HFFc6 (cell line): ENCODE measurements at regions not wholly inside any gene's neighbourhood (a gene's known extent, or its start where the extent isn't known, plus 50 kb on each side); places are given as distances from the start of the nearest gene placed in this dataset.
A peak's percentile ranks its signal among the peaks of the same experiment; 100 is the strongest.

Experiments
- DNase-seq: peaks from one replicate; pipeline ENCODE4 v3.0.0-alpha.2; 2018
- H3K27ac Mint-ChIP-seq: 2 replicates; pipeline ENCODE4 v1.8.0; 2020; ENCODE audit warnings: mild to moderate bottlenecking, mixed read lengths
- H3K27me3 Mint-ChIP-seq: 2 replicates; pipeline ENCODE4 v1.8.0; 2021; ENCODE audit warnings: mild to moderate bottlenecking, moderate library complexity, mixed read lengths; ENCODE audit not compliant: insufficient read depth
- H3K36me3 Mint-ChIP-seq: 2 replicates; pipeline ENCODE4 v1.8.0; 2021; ENCODE audit warnings: low read depth, mixed read lengths
- H3K4me1 Mint-ChIP-seq: 2 replicates; pipeline ENCODE4 v1.8.0; 2020; ENCODE audit warnings: low read depth, mixed read lengths
- H3K4me3 Mint-ChIP-seq: 2 replicates; pipeline ENCODE4 v1.8.0; 2020; ENCODE audit warnings: mild to moderate bottlenecking, moderate library complexity, mixed read lengths
- H3K9me3 Mint-ChIP-seq: 2 replicates; pipeline ENCODE4 v1.8.0; 2020; ENCODE audit warnings: mild to moderate bottlenecking, mixed read lengths
- TF ChIP-seq, protein P1 (sequence below): fragments of 200-600 bp; sonication (generic); IDR thresholded peaks from 2 replicates; pipeline ENCODE4 v1.5.0; 2021; ENCODE audit warnings: antibody characterized with exemption, mild to moderate bottlenecking

- no peak for DNase-seq
- Mint-ChIP-seq H3K36me3 (no peaks in the 10 kb centered on the region), H3K4me3 (no peak overlapping the region), H3K4me1 (peaks cover 55% of the 10 kb centered on the region), H3K27me3 (peaks cover 6% of the 10 kb centered on the region), H3K9me3 (no peaks in the 10 kb centered on the region), H3K27ac (peak overlapping the region; percentile 56)
- TF ChIP-seq, protein P1, sequence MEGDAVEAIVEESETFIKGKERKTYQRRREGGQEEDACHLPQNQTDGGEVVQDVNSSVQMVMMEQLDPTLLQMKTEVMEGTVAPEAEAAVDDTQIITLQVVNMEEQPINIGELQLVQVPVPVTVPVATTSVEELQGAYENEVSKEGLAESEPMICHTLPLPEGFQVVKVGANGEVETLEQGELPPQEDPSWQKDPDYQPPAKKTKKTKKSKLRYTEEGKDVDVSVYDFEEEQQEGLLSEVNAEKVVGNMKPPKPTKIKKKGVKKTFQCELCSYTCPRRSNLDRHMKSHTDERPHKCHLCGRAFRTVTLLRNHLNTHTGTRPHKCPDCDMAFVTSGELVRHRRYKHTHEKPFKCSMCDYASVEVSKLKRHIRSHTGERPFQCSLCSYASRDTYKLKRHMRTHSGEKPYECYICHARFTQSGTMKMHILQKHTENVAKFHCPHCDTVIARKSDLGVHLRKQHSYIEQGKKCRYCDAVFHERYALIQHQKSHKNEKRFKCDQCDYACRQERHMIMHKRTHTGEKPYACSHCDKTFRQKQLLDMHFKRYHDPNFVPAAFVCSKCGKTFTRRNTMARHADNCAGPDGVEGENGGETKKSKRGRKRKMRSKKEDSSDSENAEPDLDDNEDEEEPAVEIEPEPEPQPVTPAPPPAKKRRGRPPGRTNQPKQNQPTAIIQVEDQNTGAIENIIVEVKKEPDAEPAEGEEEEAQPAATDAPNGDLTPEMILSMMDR, result no peak
These were observed 232.0 kb downstream of the ANKRD60 start for GRCh38 chr20:57996465-57996864.

- Mint-ChIP-seq H3K4me1 (peaks cover 57% of the 10 kb centered on the region), H3K9me3 (no peaks in the 10 kb centered on the region), H3K36me3 (no peaks in the 10 kb centered on the region), H3K27ac (no peak overlapping the region), H3K4me3 (no peak overlapping the region), H3K27me3 (peaks cover 6% of the 10 kb centered on the region)
- no peak for DNase-seq
- TF ChIP-seq, protein P1, result no peak
These were observed 233.0 kb downstream of the ANKRD60 start for GRCh38 chr20:57995381-57995977.

- H3K4me3 Mint-ChIP-seq, result no peak overlapping the region
- TF ChIP-seq, protein P1, result no peak
- H3K9me3 Mint-ChIP-seq, result no peaks in the 10 kb centered on the region
- no peak overlapping the region for H3K27ac Mint-ChIP-seq
- DNase-seq, result no peak
- peaks cover 68% of the 10 kb centered on the region for H3K4me1 Mint-ChIP-seq
- H3K36me3 Mint-ChIP-seq, result no peaks in the 10 kb centered on the region
- H3K27me3 Mint-ChIP-seq, result peaks cover 6% of the 10 kb centered on the region
These were observed 234.6 kb downstream of the ANKRD60 start for GRCh38 chr20:57993716-57994431.

DNA sequence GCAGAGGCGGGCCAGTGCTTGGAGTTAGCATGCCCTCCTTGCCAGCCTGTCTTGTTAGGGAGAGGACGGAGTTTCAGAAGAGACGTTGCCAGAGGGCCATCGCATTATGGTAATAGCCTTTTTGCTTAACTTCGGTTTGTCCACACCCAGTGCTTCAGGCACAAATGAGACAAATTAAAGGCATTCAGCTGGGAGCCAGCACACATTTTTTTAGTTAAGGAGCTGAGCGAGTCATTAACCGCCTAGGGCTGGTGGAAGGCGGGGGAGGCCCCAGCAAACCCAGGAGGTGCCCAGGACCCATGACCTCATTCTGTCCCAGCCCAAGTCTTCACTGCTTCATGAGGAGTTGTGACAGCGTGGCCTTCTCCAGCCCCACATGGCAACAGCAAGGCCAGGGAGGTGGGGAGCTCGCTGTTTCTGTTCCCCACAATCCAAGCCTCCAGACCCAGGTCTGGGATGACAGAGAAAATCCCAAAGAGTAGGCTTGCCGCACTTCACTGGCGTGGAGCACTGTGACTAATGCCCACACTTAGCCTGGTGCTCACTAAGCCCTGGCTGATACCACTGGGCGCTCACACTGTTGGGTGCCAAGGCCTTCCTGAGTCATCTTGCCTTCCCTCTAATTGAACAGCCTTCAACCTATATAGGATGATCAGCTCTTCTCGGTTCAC is 237.1 kb downstream of the ANKRD60 start:
- Mint-ChIP-seq H3K36me3 (no peaks in the 10 kb centered on the region), H3K9me3 (no peaks in the 10 kb centered on the region), H3K27me3 (peaks cover 6% of the 10 kb centered on the region; the same call in 1 of the 2 replicates), H3K27ac (peak overlapping the region; percentile 93), H3K4me1 (peaks cover 56% of the 10 kb centered on the region), H3K4me3 (peak overlapping the region; percentile 76)
- peak; percentile 86 for DNase-seq
- TF ChIP-seq, protein P1, result no peak

GRCh38 chr20:57990396-57990987 is 238.0 kb downstream of the ANKRD60 start:
- DNase-seq, result peak; percentile 67
- H3K27ac Mint-ChIP-seq, result peak overlapping the region; percentile 93
- TF ChIP-seq, protein P1, result no peak
- peaks cover 47% of the 10 kb centered on the region for H3K4me1 Mint-ChIP-seq
- peaks cover 6% of the 10 kb centered on the region; the same call in 1 of the 2 replicates for H3K27me3 Mint-ChIP-seq
- no peaks in the 10 kb centered on the region for H3K36me3 Mint-ChIP-seq
- peak overlapping the region; percentile 76 for H3K4me3 Mint-ChIP-seq
- no peaks in the 10 kb centered on the region for H3K9me3 Mint-ChIP-seq
